T-cell (primary cell): ENCODE measurements at regions not wholly inside any gene's neighbourhood (a gene's known extent, or its start where the extent isn't known, plus 50 kb on each side); places are given as distances from the start of the nearest gene placed in this dataset.
A peak's percentile ranks its signal among the peaks of the same experiment; 100 is the strongest.
"Not testable (repeated sequence)": the region's sequence is repeated elsewhere in the genome, so short reads cannot be mapped to it uniquely, and the experiment has no call there.

Experiments used
- ATAC-seq, 4 experiments: fragments of 200-7000 bp in 3 of 4; fragments of 150-1000 bp in 1 of 4; cut with Tn5 transposase; replicated peaks in 1 of 4; 1 replicate in 3 of 4; 2 replicates in 1 of 4; pipeline ENCODE4 v1.10.0; 2021; ENCODE audit warnings: moderate library complexity in 3 of 4, mild to moderate bottlenecking in 2 of 4, moderate number of reproducible peaks in 1 of 4
- CTCF ChIA-PET, 2 donors: fragments of 300-600 bp; sonication (Branson Sonifier 250); formaldehyde crosslinking; loops; one replicate each; lab custom pipeline; 2022; ENCODE audit warnings: antibody characterized with exemption in 2 of 2; lab: Charles Lee
- POLR2A ChIA-PET, 2 donors: fragments of 300-600 bp; sonication (Branson Sonifier 250); formaldehyde crosslinking; loops; one replicate each; lab custom pipeline; 2022; ENCODE audit warnings: antibody characterized with exemption in 2 of 2; lab: Charles Lee
- DNase-seq, 35 experiments: peaks; one replicate each; pipeline versions ENCODE4 v3.0.0 to v3.0.0-alpha.2; 2013 to 2023
- H3K27ac ChIP-seq: one replicate; pipeline ENCODE4 v1.5.1; 2013; ENCODE audit warnings: low read length
- H3K27me3 ChIP-seq, 2 experiments: replicated peaks in 1 of 2; 1 replicate in 1 of 2; 2 replicates in 1 of 2; pipeline versions ENCODE4 v1.6.1 to v1.7.0; 2013; ENCODE audit warnings: low read length in 1 of 2, mixed read lengths in 1 of 2; ENCODE audit not compliant: control insufficient read depth in 2 of 2, insufficient read depth in 2 of 2; ENCODE audit errors: extremely low read depth in 1 of 2
- H3K36me3 ChIP-seq, 2 donors: 1 replicate in 1 of 2; 2 replicates in 1 of 2; pipeline versions ENCODE4 v1.6.1 to v1.7.0; 2013; ENCODE audit warnings: low read length in 1 of 2; ENCODE audit not compliant: control insufficient read depth in 2 of 2, insufficient read depth in 1 of 2; ENCODE audit errors: extremely low read depth in 1 of 2
- H3K4me1 ChIP-seq, 2 experiments: 1 replicate in 1 of 2; 2 replicates in 1 of 2; pipeline versions ENCODE4 v1.6.1 to v1.7.0; 2013; ENCODE audit warnings: low read length in 2 of 2, mixed read lengths in 1 of 2; ENCODE audit not compliant: insufficient read depth in 2 of 2, control insufficient read depth in 1 of 2; ENCODE audit errors: extremely low read depth in 1 of 2
- H3K4me3 ChIP-seq, 2 donors: 1 replicate in 1 of 2; 2 replicates in 1 of 2; pipeline versions ENCODE4 v1.5.1 to v1.7.0; 2013; ENCODE audit warnings: mild to moderate bottlenecking in 2 of 2, low read length in 1 of 2, moderate library complexity in 1 of 2; ENCODE audit not compliant: control insufficient read depth in 1 of 2; ENCODE audit errors: extremely low read depth in 1 of 2
- H3K9me3 ChIP-seq: 2 replicates; pipeline ENCODE4 v1.7.0; 2013
- H3K27ac Mint-ChIP-seq, 2 donors: one replicate each; pipeline ENCODE4 v1.8.0; 2020 to 2021; ENCODE audit warnings: mild to moderate bottlenecking in 2 of 2, mixed read lengths in 2 of 2
- H3K27me3 Mint-ChIP-seq, 2 donors: one replicate each; pipeline ENCODE4 v1.8.0; 2021 to 2022; ENCODE audit warnings: mixed read lengths in 2 of 2
- H3K36me3 Mint-ChIP-seq: one replicate; pipeline ENCODE4 v1.8.0; 2021; ENCODE audit warnings: mixed read lengths
- H3K4me1 Mint-ChIP-seq, 3 donors: one replicate each; pipeline ENCODE4 v1.8.0; 2020 to 2022; ENCODE audit warnings: mixed read lengths in 3 of 3, mild to moderate bottlenecking in 1 of 3
- H3K4me3 Mint-ChIP-seq, 3 donors: one replicate each; pipeline ENCODE4 v1.8.0; 2020 to 2022; ENCODE audit warnings: mild to moderate bottlenecking in 3 of 3, mixed read lengths in 3 of 3, moderate library complexity in 3 of 3
- H3K9me3 Mint-ChIP-seq, 3 donors: one replicate each; pipeline ENCODE4 v1.8.0; 2020 to 2022; ENCODE audit warnings: mixed read lengths in 3 of 3
- WGBS: methylation state at CpG from one replicate; pipeline ENCODE4 v1.1.5; 2013; ENCODE audit warnings: missing lambda C conversion rate; ENCODE audit not compliant: insufficient coverage; 5-methylcytosine and 5-hydroxymethylcytosine counted together

DNA sequence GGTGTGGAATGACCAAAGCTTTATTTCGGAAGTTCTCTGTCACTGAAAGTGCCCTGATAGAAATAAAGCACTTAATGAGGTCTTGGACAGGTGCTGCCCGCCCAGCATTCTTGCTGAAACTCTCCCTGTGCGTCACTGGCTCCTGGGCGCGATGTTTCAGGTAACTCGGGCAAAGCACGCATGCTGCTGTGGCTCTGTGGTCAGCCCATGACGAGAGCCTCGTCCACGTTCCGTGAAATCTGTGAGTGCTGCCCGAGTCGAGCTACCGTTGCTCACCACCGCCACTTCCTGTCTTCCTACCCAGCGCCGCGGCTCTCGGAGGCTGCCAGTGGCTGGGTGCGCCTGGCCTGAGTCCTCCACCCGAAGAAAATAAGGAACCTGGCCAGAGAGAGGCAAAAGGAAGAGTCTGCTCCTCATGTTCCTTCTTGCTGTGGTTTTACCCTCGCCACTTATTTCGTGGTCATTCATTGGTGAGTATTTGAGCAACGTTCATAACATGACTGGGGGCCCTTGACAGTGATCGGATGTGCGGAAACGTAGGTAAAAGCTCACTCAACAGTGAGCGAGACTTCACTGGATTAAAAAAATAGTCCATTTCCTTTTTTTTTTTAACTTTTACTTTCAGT lies 95.5 kb downstream of the MAP3K8 start:
- H3K9me3 Mint-ChIP-seq = no peaks in the 10 kb centered on the region
- 0% methylated on average over 22 of the region's 28 CpGs for WGBS

DNA sequence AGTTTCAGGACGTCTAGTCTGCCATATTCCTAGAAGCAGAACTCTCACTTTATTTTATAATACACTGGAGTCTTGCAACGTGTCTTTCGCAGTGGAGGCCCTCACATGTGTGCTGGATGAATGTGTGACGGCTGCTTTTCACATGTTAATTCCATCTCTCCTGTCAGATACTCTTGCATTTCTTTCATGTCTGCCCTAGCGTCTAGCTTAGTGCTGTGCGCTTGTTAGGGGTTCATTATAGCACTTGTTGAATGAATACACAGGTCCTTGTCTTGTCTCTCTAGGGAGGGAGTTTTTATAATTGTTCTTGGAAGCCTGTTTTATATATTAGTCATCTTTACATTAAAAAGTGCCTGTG lies 94.4 kb downstream of the MAP3K8 start:
- WGBS = no CpG with 5 or more reads among the region's 6 CpGs

More for the DNA sequence above, 95.5 kb downstream of the MAP3K8 start:
- Histone ChIP-seq H3K4me1 (peaks cover 26 to 79% of the 10 kb centered on the region in 2 experiments), H3K9me3 (no peaks in the 10 kb centered on the region), H3K27ac (peak overlapping the region; percentile 98), H3K36me3 (peaks cover 0 to 3% of the 10 kb centered on the region in 2 donors), H3K27me3 (no peaks in the 10 kb centered on the region), H3K4me3 (peak overlapping the region; percentile 58 to 78)
- Mint-ChIP-seq H3K36me3 (peaks cover under 1% of the 10 kb centered on the region), H3K27ac (peak overlapping the region; percentile 97 to 99), H3K4me3 (peak overlapping the region; percentile 82 to 85 (median 84)), H3K27me3 (peaks cover 0 to under 1% of the 10 kb centered on the region in 2 donors), H3K4me1 (peaks cover 61 to 76% (median 64%) of the 10 kb centered on the region in 3 donors)
- POLR2A ChIA-PET = interaction anchor here (0.6 to 1.3 kb wide), 8 partner anchors 92 to 502 kb away, joined by 3 to 8 read pairs (median 4); partner anchors contain the start of genes MTPAP (in 1 of the 2) and ZNF438 (in 1 of the 2)
- CTCF ChIA-PET = interaction anchor here (0.6 to 2.5 kb wide), 18 partner anchors 10 to 531 kb away, joined by 3 to 19 read pairs (median 4); no protein-coding TSS in a partner anchor
- DNase-seq (peak; percentile 65 to 88 (median 77)), ATAC-seq (peak; percentile 83 to 89 (median 86))

DNA sequence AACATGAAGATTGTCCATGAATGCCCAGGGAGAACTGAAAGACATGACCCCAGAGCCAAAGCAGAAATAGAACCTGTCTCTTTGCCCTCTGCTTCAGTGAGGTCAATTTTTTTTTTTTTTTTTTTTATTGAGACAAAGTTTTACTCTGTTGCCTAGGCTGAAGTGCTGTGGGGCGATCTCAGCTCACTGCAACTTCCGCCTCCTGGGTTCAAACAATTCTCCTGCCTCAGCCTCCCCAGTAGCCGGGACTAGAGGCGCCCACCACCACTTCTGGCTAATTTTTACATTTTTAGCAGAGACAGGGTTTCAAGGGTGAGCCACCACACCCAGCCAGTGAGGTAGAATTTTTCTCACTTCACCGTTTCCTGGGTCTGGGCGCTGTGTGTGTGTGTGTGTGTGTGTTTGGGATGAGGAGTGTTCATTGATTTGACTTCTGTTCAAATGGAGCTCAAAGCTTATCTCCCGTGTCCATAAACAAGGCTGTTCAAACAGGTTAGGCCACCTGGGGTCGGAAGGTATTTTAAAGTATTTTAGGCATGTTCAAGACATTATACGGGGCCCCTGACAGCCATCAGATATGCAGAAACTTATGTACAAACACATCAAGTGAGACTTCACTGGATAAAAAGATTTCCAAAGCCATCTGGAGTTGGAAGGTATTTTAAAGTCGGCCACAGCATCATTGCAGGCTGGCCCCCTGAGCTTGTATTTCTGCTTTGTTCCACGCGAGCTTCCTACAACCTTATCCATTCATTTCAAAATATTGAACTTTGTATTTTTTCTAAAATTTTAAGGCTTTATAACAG lies 93.8 kb downstream of the MAP3K8 start:
- Mint-ChIP-seq H3K36me3 (no peaks in the 10 kb centered on the region), H3K4me3 (peak overlapping the region; percentile 17 to 85 (median 55)), H3K4me1 (peaks cover 61 to 79% (median 63%) of the 10 kb centered on the region in 3 donors), H3K9me3 (no peaks in the 10 kb centered on the region), H3K27ac (peak overlapping the region; percentile 56 to 89), H3K27me3 (no peaks in the 10 kb centered on the region)
- ChIA-PET POLR2A (interaction anchor here (0.5 to 1.0 kb wide), 2 partner anchors 89 to 123 kb away, joined by 3 to 5 read pairs; no protein-coding TSS in a partner anchor), CTCF (interaction anchor here (0.6 to 0.7 kb wide), 3 partner anchors 18 to 523 kb away, joined by 3 to 4 read pairs (median 3); no protein-coding TSS in a partner anchor)
- H3K4me3 ChIP-seq = no peak overlapping the region
- peak overlapping the region; percentile 98 for H3K27ac ChIP-seq
- H3K4me1 ChIP-seq = peaks cover 26 to 82% of the 10 kb centered on the region in 2 experiments
- no peaks in the 10 kb centered on the region for H3K9me3 ChIP-seq
- ATAC-seq (no peak), DNase-seq (peak in 11 of 35 experiments; percentile 5 to 41 (median 15))
- peaks cover 0 to 3% of the 10 kb centered on the region in 2 donors for H3K36me3 ChIP-seq
- no peaks in the 10 kb centered on the region for H3K27me3 ChIP-seq
- 80% methylated on average over 1 of the region's 12 CpGs for WGBS

More for the DNA sequence above, 94.4 kb downstream of the MAP3K8 start:
- no peaks in the 10 kb centered on the region for H3K27me3 ChIP-seq
- Mint-ChIP-seq H3K36me3 (no peaks in the 10 kb centered on the region), H3K27me3 (no peaks in the 10 kb centered on the region), H3K9me3 (no peaks in the 10 kb centered on the region), H3K4me3 (peak overlapping the region in 1 of 3 donors; percentile 85), H3K4me1 (peaks cover 61 to 78% (median 64%) of the 10 kb centered on the region in 3 donors), H3K27ac (peak overlapping the region; percentile 56 to 89)
- peaks cover 0 to 3% of the 10 kb centered on the region in 2 donors for H3K36me3 ChIP-seq
- H3K4me3 ChIP-seq = no peak overlapping the region
- H3K9me3 ChIP-seq = no peaks in the 10 kb centered on the region
- ATAC-seq = no peak
- CTCF ChIA-PET = interaction anchor here in 1 of 2 donors (0.6 to 0.7 kb wide), 2 partner anchors 18 to 40 kb away, joined by 3 read pairs; no protein-coding TSS in a partner anchor
- POLR2A ChIA-PET = interaction anchor here (0.5 to 1.0 kb wide), 2 partner anchors 90 to 124 kb away, joined by 3 to 5 read pairs; no protein-coding TSS in a partner anchor
- peaks cover 26 to 78% of the 10 kb centered on the region in 2 experiments for H3K4me1 ChIP-seq
- DNase-seq = no peak
- H3K27ac ChIP-seq = peak overlapping the region; percentile 98

DNA sequence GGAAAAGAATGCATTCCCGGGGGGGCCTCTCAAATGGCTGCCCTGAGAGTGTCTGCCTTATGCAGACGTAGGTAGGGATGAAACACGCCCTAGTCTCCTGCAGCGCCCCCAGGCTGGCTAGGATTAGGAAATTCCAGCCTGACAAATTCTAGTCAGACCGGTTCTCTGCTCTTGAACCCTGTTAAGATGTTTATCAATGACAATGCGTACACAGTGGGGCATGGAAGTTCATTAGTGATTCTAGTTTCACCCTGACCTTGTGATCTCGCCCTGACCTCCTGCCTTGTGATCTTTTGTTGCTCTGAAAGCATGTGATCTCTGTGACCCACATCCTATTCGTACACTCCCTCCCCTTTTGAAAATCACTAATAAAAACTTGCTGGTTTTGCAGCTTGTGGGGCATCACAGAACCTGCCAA lies 88.7 kb downstream of the MAP3K8 start:
- peak overlapping the region in 1 of 2 donors; percentile 1 for H3K27ac Mint-ChIP-seq
- H3K27me3 Mint-ChIP-seq, H3K27ac ChIP-seq, H3K9me3 ChIP-seq, H3K36me3 Mint-ChIP-seq, H3K9me3 Mint-ChIP-seq, H3K27me3 ChIP-seq, H3K4me3 ChIP-seq, H3K4me3 Mint-ChIP-seq, ATAC-seq, H3K36me3 ChIP-seq: not testable (repeated sequence)
- CTCF ChIA-PET = interaction anchor here in 1 of 2 donors (0.6 to 0.7 kb wide), 3 partner anchors 88 to 523 kb away, joined by 3 read pairs; no protein-coding TSS in a partner anchor
- POLR2A ChIA-PET = interaction anchor here in 1 of 2 donors (0.6 kb wide), 1 partner anchor 99 kb away, joined by 4 read pairs; no protein-coding TSS in a partner anchor
- H3K4me1 Mint-ChIP-seq = peaks cover 34 to 45% (median 35%) of the 10 kb centered on the region in 3 donors
- peak in 10 of 35 experiments; percentile 7 to 43 (median 14) for DNase-seq
- H3K4me1 ChIP-seq = peaks cover 12 to 39% of the 10 kb centered on the region in 2 experiments
- WGBS = 59% methylated on average over 5 of the region's 8 CpGs

DNA sequence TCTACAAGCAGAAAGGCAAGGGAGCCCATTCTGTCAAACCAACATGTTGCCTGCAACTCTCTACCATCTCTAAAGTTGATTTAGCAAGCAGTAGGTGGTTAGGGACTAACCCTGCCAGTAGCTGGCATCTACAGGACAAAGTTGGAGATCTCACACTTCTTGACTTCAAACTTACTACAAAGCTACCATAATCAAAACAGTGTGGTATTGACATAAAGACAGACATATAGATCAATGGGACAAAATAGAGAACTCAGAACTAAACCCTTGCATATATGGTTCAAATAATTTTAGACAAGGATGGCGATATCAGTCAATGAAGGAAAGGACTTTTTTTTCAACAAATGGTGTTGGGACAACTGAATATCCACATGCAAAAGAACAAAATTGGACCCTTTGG lies 84.9 kb downstream of the MAP3K8 start:
- Histone ChIP-seq H3K27ac (no peak overlapping the region), H3K36me3 (no peaks in the 10 kb centered on the region), H3K9me3 (no peaks in the 10 kb centered on the region), H3K4me1 (peaks cover 0 to 13% of the 10 kb centered on the region in 2 experiments), H3K27me3 (no peaks in the 10 kb centered on the region), H3K4me3 (no peak overlapping the region)
- peaks cover 0 to 15% (median 7%) of the 10 kb centered on the region in 3 donors for H3K4me1 Mint-ChIP-seq
- no peak overlapping the region for H3K4me3 Mint-ChIP-seq
- ChIA-PET POLR2A (no interaction called here), CTCF (interaction anchor here in 1 of 2 donors (0.6 to 1.4 kb wide), 2 partner anchors 11 to 14 kb away, joined by 4 read pairs; no protein-coding TSS in a partner anchor)
- DNase-seq (no peak), ATAC-seq (no peak)
- no peak overlapping the region for H3K27ac Mint-ChIP-seq
- no CpG with 5 or more reads among the region's 1 CpG for WGBS
- H3K36me3 Mint-ChIP-seq = no peaks in the 10 kb centered on the region
- peaks cover 0 to 7% (median 4%) of the 10 kb centered on the region in 3 donors for H3K9me3 Mint-ChIP-seq
- no peaks in the 10 kb centered on the region for H3K27me3 Mint-ChIP-seq
